ENCODE measurements at regions not wholly inside any gene's neighbourhood (a gene's known extent, or its start where the extent isn't known, plus 50 kb on each side); places are given as distances from the start of the nearest gene placed in this dataset.

- Histone ChIP-seq H3K27me3 (ENCODE audit: insufficient read depth, poor library complexity, severe bottlenecking) (peaks cover 6% of the 10 kb centered on the region), H3K27ac (ENCODE audit: poor library complexity, severe bottlenecking) (no peak overlapping the region), H3K36me3 (ENCODE audit: low read depth) (no peaks in the 10 kb centered on the region), H3K9me3 (ENCODE audit: severe bottlenecking) (no peaks in the 10 kb centered on the region), H3K4me1 (ENCODE audit: insufficient read depth, poor library complexity, severe bottlenecking) (no peaks in the 10 kb centered on the region), H3K4me3 (ENCODE audit: severe bottlenecking) (no peak overlapping the region)
- DNase-seq (ENCODE audit: low spot score), result no peak
- TF ChIP-seq CTCF (IDR thresholded peaks at IDR 0.05; ENCODE audit: poor library complexity, severe bottlenecking), result no peak
- ATAC-seq (ENCODE audit: low read depth), result no peak
These were observed 298.0 kb downstream of the OLFM3 start for GRCh38 chr1:101698681-101699080.

- H3K4me3 ChIP-seq (ENCODE audit: severe bottlenecking), result no peak overlapping the region
- no peak for DNase-seq (ENCODE audit: low spot score)
- no peak for ATAC-seq (ENCODE audit: low read depth)
- no peaks in the 10 kb centered on the region for H3K4me1 ChIP-seq (ENCODE audit: insufficient read depth, poor library complexity, severe bottlenecking)
- H3K9me3 ChIP-seq (ENCODE audit: severe bottlenecking), result no peaks in the 10 kb centered on the region
- TF ChIP-seq CTCF (IDR thresholded peaks at IDR 0.05; ENCODE audit: poor library complexity, severe bottlenecking), result no peak
- no peaks in the 10 kb centered on the region for H3K36me3 ChIP-seq (ENCODE audit: low read depth)
- H3K27me3 ChIP-seq (ENCODE audit: insufficient read depth, poor library complexity, severe bottlenecking), result peaks cover 5% of the 10 kb centered on the region
- no peak overlapping the region for H3K27ac ChIP-seq (ENCODE audit: poor library complexity, severe bottlenecking)
These were observed 291.8 kb downstream of the OLFM3 start for GRCh38 chr1:101704895-101705294.

- no peak for DNase-seq (ENCODE audit: low spot score)
- no peaks in the 10 kb centered on the region for H3K36me3 ChIP-seq (ENCODE audit: low read depth)
- no peak for TF ChIP-seq CTCF (IDR thresholded peaks at IDR 0.05; ENCODE audit: poor library complexity, severe bottlenecking)
- no peaks in the 10 kb centered on the region for H3K4me1 ChIP-seq (ENCODE audit: insufficient read depth, poor library complexity, severe bottlenecking)
- no peaks in the 10 kb centered on the region for H3K9me3 ChIP-seq (ENCODE audit: severe bottlenecking)
- H3K4me3 ChIP-seq (ENCODE audit: severe bottlenecking), result no peak overlapping the region
- peaks cover 5% of the 10 kb centered on the region for H3K27me3 ChIP-seq (ENCODE audit: insufficient read depth, poor library complexity, severe bottlenecking)
- no peak overlapping the region for H3K27ac ChIP-seq (ENCODE audit: poor library complexity, severe bottlenecking)
- ATAC-seq (ENCODE audit: low read depth), result no peak
These were observed 290.4 kb downstream of the OLFM3 start for GRCh38 chr1:101706366-101706765.

- H3K4me1 ChIP-seq (ENCODE audit: insufficient read depth, poor library complexity, severe bottlenecking), result no peaks in the 10 kb centered on the region
- no peak for ATAC-seq (ENCODE audit: low read depth)
- DNase-seq (ENCODE audit: low spot score), result no peak
- H3K27ac ChIP-seq (ENCODE audit: poor library complexity, severe bottlenecking), result no peak overlapping the region
- no peaks in the 10 kb centered on the region for H3K36me3 ChIP-seq (ENCODE audit: low read depth)
- no peak overlapping the region for H3K4me3 ChIP-seq (ENCODE audit: severe bottlenecking)
- TF ChIP-seq CTCF (IDR thresholded peaks at IDR 0.05; ENCODE audit: poor library complexity, severe bottlenecking), result no peak
- H3K9me3 ChIP-seq (ENCODE audit: severe bottlenecking), result no peaks in the 10 kb centered on the region
- H3K27me3 ChIP-seq (ENCODE audit: insufficient read depth, poor library complexity, severe bottlenecking), result peaks cover 5% of the 10 kb centered on the region
These were observed 287.0 kb downstream of the OLFM3 start for GRCh38 chr1:101709721-101710120.

- Histone ChIP-seq H3K27ac (ENCODE audit: poor library complexity, severe bottlenecking) (no peak overlapping the region), H3K4me3 (ENCODE audit: severe bottlenecking) (no peak overlapping the region), H3K4me1 (ENCODE audit: insufficient read depth, poor library complexity, severe bottlenecking) (no peaks in the 10 kb centered on the region), H3K27me3 (ENCODE audit: insufficient read depth, poor library complexity, severe bottlenecking) (peaks cover 5% of the 10 kb centered on the region), H3K9me3 (ENCODE audit: severe bottlenecking) (no peaks in the 10 kb centered on the region), H3K36me3 (ENCODE audit: low read depth) (no peaks in the 10 kb centered on the region)
- no peak for TF ChIP-seq CTCF (IDR thresholded peaks at IDR 0.05; ENCODE audit: poor library complexity, severe bottlenecking)
- ATAC-seq (ENCODE audit: low read depth) (no peak), DNase-seq (ENCODE audit: low spot score) (no peak)
These were observed 283.0 kb downstream of the OLFM3 start for GRCh38 chr1:101713760-101714159.
